SK-N-SH treated with all-trans-retinoic acid at 6 μM for 48 hours (cell line): ENCODE measurements at regions not wholly inside any gene's neighbourhood (a gene's known extent, or its start where the extent isn't known, plus 50 kb on each side); places are given as distances from the start of the nearest gene placed in this dataset.

ENCODE experiments used
- ATAC-seq: fragments of 200-7000 bp; cut with Tn5 transposase; 3 replicates; pipeline ENCODE4 v1.9.1; 2020; ENCODE audit warnings: mild to moderate bottlenecking, moderate library complexity
- ARNTL ChIP-seq: fragments of 450-650 bp; formaldehyde crosslinking; IDR thresholded peaks from 2 replicates; pipeline ENCODE4 v1.5.0; 2020; ENCODE audit warnings: low read depth, mild to moderate bottlenecking, moderate library complexity, borderline replicate concordance
- BACH2 ChIP-seq: fragments of 250-450 bp; sonication (Bioruptor Pico); IDR thresholded peaks from 2 replicates; pipeline ENCODE4 v1.9.0; 2021; ENCODE audit warnings: mild to moderate bottlenecking, borderline replicate concordance
- CREB5 ChIP-seq: fragments of 250-450 bp; sonication (Bioruptor Pico); IDR thresholded peaks from 2 replicates; pipeline ENCODE4 v1.5.1; 2020; ENCODE audit warnings: low read depth, mild to moderate bottlenecking, moderate library complexity
- CSDC2 ChIP-seq: fragments of 250-450 bp; sonication (Bioruptor Pico); IDR thresholded peaks from 2 replicates; pipeline ENCODE4 v1.5.0; 2020; ENCODE audit warnings: mild to moderate bottlenecking, moderate library complexity
- CSRNP3 ChIP-seq: fragments of 250-450 bp; sonication (Bioruptor Pico); IDR thresholded peaks from 2 replicates; pipeline ENCODE4 v1.5.1; 2021; ENCODE audit warnings: mild to moderate bottlenecking, moderate library complexity
- ESRRG ChIP-seq: fragments of 250-450 bp; sonication (Bioruptor Pico); IDR thresholded peaks from 2 replicates; pipeline ENCODE4 v1.6.1; 2021; ENCODE audit warnings: mild to moderate bottlenecking
- GLIS3 ChIP-seq: fragments of 250-450 bp; sonication (Bioruptor Pico); IDR thresholded peaks from 2 replicates; pipeline ENCODE4 v1.5.0; 2020; ENCODE audit warnings: mild to moderate bottlenecking, moderate library complexity
- ISL1 ChIP-seq: fragments of 250-450 bp; sonication (Bioruptor Pico); IDR thresholded peaks from 2 replicates; pipeline ENCODE4 v2.1.2; 2022; ENCODE audit warnings: mild to moderate bottlenecking, moderate library complexity
- OSR1 ChIP-seq: fragments of 250-450 bp; sonication (Bioruptor Pico); IDR thresholded peaks from 2 replicates; pipeline ENCODE4 v1.8.0; 2022; ENCODE audit warnings: moderate library complexity, mild to moderate bottlenecking, inconsistent platforms
- PATZ1 ChIP-seq: fragments of 250-450 bp; sonication (Bioruptor Pico); IDR thresholded peaks from 2 replicates; pipeline ENCODE4 v1.8.0; 2020; ENCODE audit warnings: mild to moderate bottlenecking, moderate library complexity, borderline replicate concordance
- POU6F1 ChIP-seq: fragments of 250-450 bp; sonication (Bioruptor Pico); IDR thresholded peaks from 2 replicates; pipeline ENCODE4 v1.8.0; 2021; ENCODE audit warnings: low read depth, mild to moderate bottlenecking, moderate library complexity, borderline replicate concordance
- PPARA ChIP-seq: fragments of 250-450 bp; sonication (Bioruptor Pico); IDR thresholded peaks from 2 replicates; pipeline ENCODE4 v1.5.0; 2020; ENCODE audit warnings: mild to moderate bottlenecking, borderline replicate concordance
- RARB ChIP-seq: fragments of 250-450 bp; sonication (Bioruptor Pico); IDR thresholded peaks from 2 replicates; pipeline ENCODE4 v1.8.0; 2021; ENCODE audit warnings: mild to moderate bottlenecking, moderate library complexity
- SNAI2 ChIP-seq: fragments of 250-450 bp; sonication (Bioruptor Pico); IDR thresholded peaks from 2 replicates; pipeline ENCODE4 v1.5.0; 2020; ENCODE audit warnings: mild to moderate bottlenecking, moderate library complexity
- TCF4 ChIP-seq: fragments of 250-450 bp; sonication (Bioruptor Pico); IDR thresholded peaks from 2 replicates; pipeline ENCODE4 v1.8.0; 2021; ENCODE audit warnings: mild to moderate bottlenecking, moderate library complexity, borderline replicate concordance
- TOX ChIP-seq: fragments of 250-450 bp; sonication (Bioruptor Pico); IDR thresholded peaks from 2 replicates; pipeline ENCODE4 v1.8.0; 2021; ENCODE audit warnings: mild to moderate bottlenecking, moderate library complexity, borderline replicate concordance
- TSHZ2 ChIP-seq: fragments of 250-450 bp; sonication (Bioruptor Pico); IDR thresholded peaks from 2 replicates; pipeline ENCODE4 v1.5.0; 2020; ENCODE audit warnings: mild to moderate bottlenecking, moderate library complexity
- ZC3H10 ChIP-seq: fragments of 250-450 bp; sonication (Bioruptor Pico); IDR thresholded peaks from 2 replicates; pipeline ENCODE4 v1.5.1; 2021; ENCODE audit warnings: mild to moderate bottlenecking, moderate library complexity
- ZFP3 ChIP-seq: fragments of 250-450 bp; sonication (Bioruptor Pico); IDR thresholded peaks from 2 replicates; pipeline ENCODE4 v1.5.0; 2020; ENCODE audit warnings: mild to moderate bottlenecking, moderate library complexity
- ZFP30 ChIP-seq: fragments of 450-650 bp; formaldehyde crosslinking; IDR thresholded peaks from 2 replicates; pipeline ENCODE4 v1.5.0; 2022; ENCODE audit warnings: mild to moderate bottlenecking, moderate library complexity
- ZNF565 ChIP-seq: fragments of 450-650 bp; formaldehyde crosslinking; conservative IDR thresholded peaks from 2 replicates; pipeline ENCODE4 v1.5.0; 2020; ENCODE audit warnings: low read depth, mild to moderate bottlenecking, moderate library complexity
- ZNF70 ChIP-seq: fragments of 450-650 bp; formaldehyde crosslinking; IDR thresholded peaks from 2 replicates; pipeline ENCODE4 v1.5.0; 2020; ENCODE audit warnings: mild to moderate bottlenecking, moderate library complexity
- ZNF8 ChIP-seq: fragments of 450-650 bp; formaldehyde crosslinking; IDR thresholded peaks from 2 replicates; pipeline ENCODE4 v1.5.0; 2020; ENCODE audit warnings: mild to moderate bottlenecking, moderate library complexity

GRCh38 chr18:22698711-22699110 lies 234.4 kb upstream of the RBBP8 start:
- no peak for TF ChIP-seq SNAI2
- TF ChIP-seq ZFP30 (CRISPR knock-in tag) = no peak
- no peak for TF ChIP-seq ARNTL (CRISPR knock-in tag)
- TF ChIP-seq ZFP3 = no peak
- no peak for TF ChIP-seq ISL1 (CRISPR knock-in tag)
- TF ChIP-seq ESRRG (CRISPR knock-in tag) = no peak
- TF ChIP-seq GLIS3 (CRISPR knock-in tag) = no peak
- TF ChIP-seq BACH2 (CRISPR knock-in tag) = no peak
- no peak for TF ChIP-seq ZNF8 (CRISPR knock-in tag)
- TF ChIP-seq CSRNP3 (CRISPR knock-in tag) = no peak
- no peak for TF ChIP-seq TCF4
- TF ChIP-seq OSR1 (CRISPR knock-in tag) = no peak
- no peak for TF ChIP-seq ZNF70 (CRISPR knock-in tag)
- TF ChIP-seq TOX = no peak
- no peak for TF ChIP-seq TSHZ2
- no peak for TF ChIP-seq RARB (CRISPR knock-in tag)
- TF ChIP-seq CREB5 (CRISPR knock-in tag) = no peak
- no peak for ATAC-seq

GRCh38 chr18:22699629-22700028 lies 233.5 kb upstream of the RBBP8 start:
- no peak for ATAC-seq
- TF ChIP-seq PATZ1 (CRISPR knock-in tag) = no peak
- no peak for TF ChIP-seq ZFP30 (CRISPR knock-in tag)
- no peak for TF ChIP-seq RARB (CRISPR knock-in tag)
- no peak for TF ChIP-seq ISL1 (CRISPR knock-in tag)
- TF ChIP-seq PPARA (CRISPR knock-in tag) = no peak
- no peak for TF ChIP-seq ARNTL (CRISPR knock-in tag)
- no peak for TF ChIP-seq CSRNP3 (CRISPR knock-in tag)
- TF ChIP-seq CREB5 (CRISPR knock-in tag) = no peak
- no peak for TF ChIP-seq ZNF70 (CRISPR knock-in tag)
- TF ChIP-seq ZC3H10 (CRISPR knock-in tag) = no peak
- no peak for TF ChIP-seq GLIS3 (CRISPR knock-in tag)
- TF ChIP-seq ZNF565 (CRISPR knock-in tag) = no peak
- no peak for TF ChIP-seq TCF4
- TF ChIP-seq CSDC2 (CRISPR knock-in tag) = no peak
- TF ChIP-seq ESRRG (CRISPR knock-in tag) = no peak
- TF ChIP-seq ZFP3 = no peak
- TF ChIP-seq SNAI2 = no peak
- no peak for TF ChIP-seq BACH2 (CRISPR knock-in tag)
- TF ChIP-seq TSHZ2 = no peak
- TF ChIP-seq POU6F1 (CRISPR knock-in tag) = no peak
